ENCODE measurements at regions not wholly inside any gene's neighbourhood (a gene's known extent, or its start where the extent isn't known, plus 50 kb on each side); places are given as distances from the start of the nearest gene placed in this dataset.

- TF ChIP-seq CTCF (IDR thresholded peaks at IDR 0.05; ENCODE audit: low read depth, low read length) (no peak), POLR2A (IDR thresholded peaks at IDR 0.05; ENCODE audit: extremely low read depth, insufficient read length) (no peak), MYC (IDR thresholded peaks at IDR 0.05; ENCODE audit: low read depth, low read length) (no peak)
These were observed 1196.5 kb downstream of the GALC start for GRCh38 chr14:86796221-86797074.

All from NB4 (cell line).